WTC11 (cell line): ENCODE measurements at regions not wholly inside any gene's neighbourhood (a gene's known extent, or its start where the extent isn't known, plus 50 kb on each side); places are given as distances from the start of the nearest gene placed in this dataset.

Experiments used
- ATAC-seq: fragments of 200-7000 bp; cut with Tn5 transposase; 2 replicates; pipeline ENCODE4 v1.10.0; 2021; ENCODE audit warnings: mild to moderate bottlenecking, moderate library complexity
- CTCF ChIA-PET: fragments of 300-600 bp; sonication (Branson Sonifier 250); formaldehyde crosslinking; loops from one replicate; lab custom pipeline; 2021; ENCODE audit warnings: antibody characterized with exemption; lab: Charles Lee
- POLR2A ChIA-PET: fragments of 350-600 bp; sonication (Branson Sonifier 250); formaldehyde crosslinking; loops from one replicate; lab custom pipeline; 2021; ENCODE audit warnings: antibody characterized with exemption; lab: Charles Lee
- DNase-seq: peaks from one replicate; pipeline ENCODE4 v3.0.0; 2021; ENCODE audit warnings: low spot score
- H3K27ac Mint-ChIP-seq: 2 replicates; pipeline ENCODE4 v1.8.0; 2021; ENCODE audit warnings: mixed read lengths
- H3K27me3 Mint-ChIP-seq: 2 replicates; pipeline ENCODE4 v1.8.0; 2021; ENCODE audit warnings: low read depth, mild to moderate bottlenecking, moderate library complexity, mixed read lengths
- H3K36me3 Mint-ChIP-seq: 2 replicates; pipeline ENCODE4 v1.8.0; 2021; ENCODE audit warnings: mixed read lengths
- H3K4me1 Mint-ChIP-seq: 2 replicates; pipeline ENCODE4 v1.8.0; 2022; ENCODE audit warnings: mixed read lengths
- H3K4me3 Mint-ChIP-seq: 2 replicates; pipeline ENCODE4 v1.8.0; 2021; ENCODE audit warnings: mild to moderate bottlenecking, moderate library complexity, mixed read lengths
- H3K9me3 Mint-ChIP-seq: 2 replicates; pipeline ENCODE4 v1.8.0; 2021; ENCODE audit warnings: mixed read lengths
- ATF1 ChIP-seq: sonication (generic); formaldehyde crosslinking; IDR thresholded peaks from 2 replicates; pipeline ENCODE4 v1.8.1; 2023; ENCODE audit warnings: mild to moderate bottlenecking, moderate library complexity, missing genetic modification reagents
- CREM ChIP-seq: sonication (generic); formaldehyde crosslinking; IDR thresholded peaks from 2 replicates; pipeline ENCODE4 v1.8.1; 2022; ENCODE audit warnings: mild to moderate bottlenecking, missing genetic modification reagents, moderate library complexity
- EMX1 ChIP-seq: fragments of 250-450 bp; sonication (Bioruptor Pico); IDR thresholded peaks from 2 replicates; pipeline ENCODE4 v1.8.0; 2021; ENCODE audit warnings: mild to moderate bottlenecking
- ESRRA ChIP-seq: sonication (generic); formaldehyde crosslinking; IDR thresholded peaks from 2 replicates; pipeline ENCODE4 v1.8.1; 2022; ENCODE audit warnings: mild to moderate bottlenecking, missing genetic modification reagents, borderline replicate concordance
- FOXP4 ChIP-seq: sonication (generic); formaldehyde crosslinking; IDR thresholded peaks from 2 replicates; pipeline ENCODE4 v1.8.0; 2022; ENCODE audit warnings: mild to moderate bottlenecking, missing genetic modification reagents
- GTF2I ChIP-seq: fragments of 250-450 bp; sonication (Bioruptor Pico); conservative IDR thresholded peaks from 2 replicates; pipeline ENCODE4 v1.4.0; 2021; ENCODE audit warnings: mild to moderate bottlenecking
- IRF2 ChIP-seq: sonication (generic); formaldehyde crosslinking; IDR thresholded peaks from 2 replicates; pipeline ENCODE4 v1.8.0; 2022; ENCODE audit warnings: low read depth, missing genetic modification reagents, borderline replicate concordance
- NFATC4 ChIP-seq: fragments of 250-450 bp; sonication (Bioruptor Pico); IDR thresholded peaks from 2 replicates; pipeline ENCODE4 v1.9.0; 2021; ENCODE audit warnings: mild to moderate bottlenecking
- NR1H2 ChIP-seq: sonication (generic); formaldehyde crosslinking; IDR thresholded peaks from 2 replicates; pipeline ENCODE4 v1.9.0; 2021; ENCODE audit warnings: mild to moderate bottlenecking, moderate library complexity, missing genetic modification reagents
- NR2C2 ChIP-seq: sonication (generic); formaldehyde crosslinking; IDR thresholded peaks from 2 replicates; pipeline ENCODE4 v1.8.0; 2022; ENCODE audit warnings: mild to moderate bottlenecking, missing genetic modification reagents
- NR3C1 ChIP-seq: sonication (generic); formaldehyde crosslinking; conservative IDR thresholded peaks from 2 replicates; pipeline ENCODE4 v1.8.1; 2023; ENCODE audit warnings: low read depth, mild to moderate bottlenecking, missing genetic modification reagents
- SMAD3 ChIP-seq: sonication (generic); formaldehyde crosslinking; IDR thresholded peaks from 2 replicates; pipeline ENCODE4 v1.8.0; 2022; ENCODE audit warnings: missing genetic modification reagents, mild to moderate bottlenecking, borderline replicate concordance
- TEAD1 ChIP-seq: sonication (generic); formaldehyde crosslinking; IDR thresholded peaks from 2 replicates; pipeline ENCODE4 v1.8.0; 2022; ENCODE audit warnings: mild to moderate bottlenecking, missing genetic modification reagents
- TP53 ChIP-seq: sonication (generic); formaldehyde crosslinking; IDR thresholded peaks from 2 replicates; pipeline ENCODE4 v1.8.1; 2023; ENCODE audit warnings: mild to moderate bottlenecking, missing genetic modification reagents
- ZBTB43 ChIP-seq: sonication (generic); formaldehyde crosslinking; IDR thresholded peaks from 2 replicates; pipeline ENCODE4 v1.8.1; 2023; ENCODE audit warnings: mild to moderate bottlenecking, missing genetic modification reagents
- ZNF532 ChIP-seq: fragments of 250-450 bp; sonication (Bioruptor Pico); IDR thresholded peaks from 2 replicates; pipeline ENCODE4 v1.9.0; 2021; ENCODE audit warnings: mild to moderate bottlenecking, borderline replicate concordance
- TF ChIP-seq, protein P1 (sequence below): sonication (generic); formaldehyde crosslinking; IDR thresholded peaks from 2 replicates; pipeline ENCODE4 v1.8.1; 2023; ENCODE audit warnings: mild to moderate bottlenecking, missing genetic modification reagents, moderate library complexity
- TF ChIP-seq, protein P2 (sequence below): sonication (generic); formaldehyde crosslinking; IDR thresholded peaks from 2 replicates; pipeline ENCODE4 v1.8.0; 2022; ENCODE audit warnings: missing genetic modification reagents
- TF ChIP-seq, protein P3 (sequence below): sonication (generic); formaldehyde crosslinking; IDR thresholded peaks from 2 replicates; pipeline ENCODE4 v1.8.0; 2023; ENCODE audit warnings: missing genetic modification reagents

DNA sequence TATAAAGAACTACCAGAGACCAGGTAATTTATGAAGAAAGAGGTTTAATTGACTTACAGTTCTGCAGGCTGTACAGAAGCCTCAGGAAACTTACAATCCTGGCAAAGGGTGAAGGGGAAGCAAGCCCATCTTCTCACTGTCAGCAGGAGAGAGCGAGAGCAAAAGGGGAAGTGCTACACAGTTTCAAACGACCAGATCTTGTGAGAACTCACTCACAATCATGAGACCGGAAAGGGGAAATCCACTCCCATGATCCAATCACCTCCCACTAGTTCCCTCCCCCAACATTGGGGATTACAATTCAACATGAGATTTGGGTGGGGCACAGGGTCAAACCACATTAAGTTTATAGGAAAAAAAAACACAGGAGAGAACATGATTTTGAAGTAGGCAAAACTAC lies 222.1 kb upstream of the SHH start (continued):
- TF ChIP-seq FOXP4 (no peak), TP53 (CRISPR knock-in tag) (no peak), NFATC4 (CRISPR knock-in tag) (no peak)
- TF ChIP-seq, protein P1, sequence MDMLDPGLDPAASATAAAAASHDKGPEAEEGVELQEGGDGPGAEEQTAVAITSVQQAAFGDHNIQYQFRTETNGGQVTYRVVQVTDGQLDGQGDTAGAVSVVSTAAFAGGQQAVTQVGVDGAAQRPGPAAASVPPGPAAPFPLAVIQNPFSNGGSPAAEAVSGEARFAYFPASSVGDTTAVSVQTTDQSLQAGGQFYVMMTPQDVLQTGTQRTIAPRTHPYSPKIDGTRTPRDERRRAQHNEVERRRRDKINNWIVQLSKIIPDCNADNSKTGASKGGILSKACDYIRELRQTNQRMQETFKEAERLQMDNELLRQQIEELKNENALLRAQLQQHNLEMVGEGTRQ (CRISPR knock-in tag), result no peak
- TF ChIP-seq, all 79 proteins: peak for 0

DNA sequence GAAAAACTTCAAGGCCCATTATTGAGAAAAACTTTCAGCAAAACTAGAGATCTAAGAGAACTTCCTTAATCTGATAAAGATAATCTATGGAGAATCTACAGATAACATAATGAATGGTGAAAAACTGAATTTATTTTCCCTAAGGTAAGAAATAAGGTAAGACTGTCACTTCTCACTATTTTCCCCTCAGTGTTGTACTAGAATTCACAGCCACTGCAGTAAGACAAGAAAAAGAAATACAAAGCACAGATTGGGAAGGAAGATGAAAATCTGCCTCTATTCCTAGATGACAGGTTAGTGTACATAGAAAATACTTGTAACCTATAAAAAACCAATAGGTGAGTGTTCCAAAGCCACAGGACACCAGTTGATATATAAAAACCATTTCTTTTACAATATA lies 220.7 kb upstream of the SHH start:
- H3K4me3 Mint-ChIP-seq, result no peak overlapping the region
- H3K4me1 Mint-ChIP-seq, result no peaks in the 10 kb centered on the region
- peaks cover 58% of the 10 kb centered on the region for H3K9me3 Mint-ChIP-seq
- no peak for ATAC-seq
- H3K27ac Mint-ChIP-seq, result no peak overlapping the region
- DNase-seq, result no peak
- TF ChIP-seq NR3C1 (CRISPR knock-in tag), result no peak
- no peak for TF ChIP-seq TEAD1
- no peak for TF ChIP-seq NR1H2 (CRISPR knock-in tag)
- TF ChIP-seq, protein P2, sequence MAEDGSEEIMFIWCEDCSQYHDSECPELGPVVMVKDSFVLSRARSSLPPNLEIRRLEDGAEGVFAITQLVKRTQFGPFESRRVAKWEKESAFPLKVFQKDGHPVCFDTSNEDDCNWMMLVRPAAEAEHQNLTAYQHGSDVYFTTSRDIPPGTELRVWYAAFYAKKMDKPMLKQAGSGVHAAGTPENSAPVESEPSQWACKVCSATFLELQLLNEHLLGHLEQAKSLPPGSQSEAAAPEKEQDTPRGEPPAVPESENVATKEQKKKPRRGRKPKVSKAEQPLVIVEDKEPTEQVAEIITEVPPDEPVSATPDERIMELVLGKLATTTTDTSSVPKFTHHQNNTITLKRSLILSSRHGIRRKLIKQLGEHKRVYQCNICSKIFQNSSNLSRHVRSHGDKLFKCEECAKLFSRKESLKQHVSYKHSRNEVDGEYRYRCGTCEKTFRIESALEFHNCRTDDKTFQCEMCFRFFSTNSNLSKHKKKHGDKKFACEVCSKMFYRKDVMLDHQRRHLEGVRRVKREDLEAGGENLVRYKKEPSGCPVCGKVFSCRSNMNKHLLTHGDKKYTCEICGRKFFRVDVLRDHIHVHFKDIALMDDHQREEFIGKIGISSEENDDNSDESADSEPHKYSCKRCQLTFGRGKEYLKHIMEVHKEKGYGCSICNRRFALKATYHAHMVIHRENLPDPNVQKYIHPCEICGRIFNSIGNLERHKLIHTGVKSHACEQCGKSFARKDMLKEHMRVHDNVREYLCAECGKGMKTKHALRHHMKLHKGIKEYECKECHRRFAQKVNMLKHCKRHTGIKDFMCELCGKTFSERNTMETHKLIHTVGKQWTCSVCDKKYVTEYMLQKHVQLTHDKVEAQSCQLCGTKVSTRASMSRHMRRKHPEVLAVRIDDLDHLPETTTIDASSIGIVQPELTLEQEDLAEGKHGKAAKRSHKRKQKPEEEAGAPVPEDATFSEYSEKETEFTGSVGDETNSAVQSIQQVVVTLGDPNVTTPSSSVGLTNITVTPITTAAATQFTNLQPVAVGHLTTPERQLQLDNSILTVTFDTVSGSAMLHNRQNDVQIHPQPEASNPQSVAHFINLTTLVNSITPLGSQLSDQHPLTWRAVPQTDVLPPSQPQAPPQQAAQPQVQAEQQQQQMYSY (CRISPR knock-in tag), result no peak
- TF ChIP-seq SMAD3 (CRISPR knock-in tag), result no peak
- no peak for TF ChIP-seq ATF1 (CRISPR knock-in tag)
- no peak for TF ChIP-seq ZNF532 (CRISPR knock-in tag)
- TF ChIP-seq EMX1 (CRISPR knock-in tag), result no peak
- H3K36me3 Mint-ChIP-seq, result peaks cover 41% of the 10 kb centered on the region
- H3K27me3 Mint-ChIP-seq, result peaks cover 4% of the 10 kb centered on the region; the same call in 1 of the 2 replicates
- ChIA-PET POLR2A (no interaction called here), CTCF (no interaction called here)

DNA sequence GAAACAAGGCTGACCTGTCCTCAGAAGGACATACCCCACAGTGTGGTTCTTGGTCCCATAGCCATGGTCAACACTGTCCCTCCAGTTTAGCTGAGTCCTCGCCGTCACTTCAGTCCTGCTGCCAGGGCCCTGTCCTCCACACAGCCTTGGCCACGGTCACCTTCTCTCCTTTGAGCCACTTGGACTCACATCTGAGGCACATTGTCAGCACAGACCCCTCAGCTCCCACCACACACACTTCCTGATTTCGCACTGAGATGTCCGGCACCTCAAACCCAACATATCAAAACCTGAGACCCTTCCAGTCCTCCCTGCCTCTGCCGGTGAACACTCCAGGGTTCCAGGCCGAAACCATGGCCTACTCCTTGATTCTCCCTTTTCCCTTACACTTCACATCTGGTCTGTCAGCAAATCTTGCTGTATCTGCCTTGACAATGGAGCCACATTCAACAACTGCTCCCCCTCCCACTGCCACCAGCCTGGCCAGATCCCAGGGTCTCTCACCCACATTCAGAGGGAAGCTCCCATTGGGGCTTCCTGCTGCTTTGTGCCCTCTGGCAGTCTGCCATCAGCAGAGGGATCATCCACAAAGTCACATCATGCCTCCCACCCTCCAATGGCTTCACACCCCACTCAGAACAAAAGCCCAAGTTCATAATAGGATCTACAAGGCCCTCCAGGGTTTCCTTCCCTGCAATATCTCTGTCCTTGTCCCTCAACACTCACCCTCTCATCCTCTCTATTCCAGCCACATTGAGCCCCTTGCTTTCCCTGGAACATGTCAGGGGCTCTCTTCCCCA lies 219.6 kb upstream of the SHH start:
- DNase-seq (no peak), ATAC-seq (no peak)
- ChIA-PET POLR2A (no interaction called here), CTCF (no interaction called here)
- H3K4me3 Mint-ChIP-seq, result no peak overlapping the region
- no peak overlapping the region for H3K27ac Mint-ChIP-seq
- H3K9me3 Mint-ChIP-seq, result peaks cover 66% of the 10 kb centered on the region
- H3K4me1 Mint-ChIP-seq, result no peaks in the 10 kb centered on the region
- peaks cover 4% of the 10 kb centered on the region; the same call in 1 of the 2 replicates for H3K27me3 Mint-ChIP-seq
- peaks cover 41% of the 10 kb centered on the region for H3K36me3 Mint-ChIP-seq
- no peak for TF ChIP-seq SMAD3 (CRISPR knock-in tag)
- no peak for TF ChIP-seq NR2C2 (CRISPR knock-in tag)
- TF ChIP-seq IRF2 (CRISPR knock-in tag), result no peak
- TF ChIP-seq ESRRA (CRISPR knock-in tag), result no peak
- TF ChIP-seq, protein P3, sequence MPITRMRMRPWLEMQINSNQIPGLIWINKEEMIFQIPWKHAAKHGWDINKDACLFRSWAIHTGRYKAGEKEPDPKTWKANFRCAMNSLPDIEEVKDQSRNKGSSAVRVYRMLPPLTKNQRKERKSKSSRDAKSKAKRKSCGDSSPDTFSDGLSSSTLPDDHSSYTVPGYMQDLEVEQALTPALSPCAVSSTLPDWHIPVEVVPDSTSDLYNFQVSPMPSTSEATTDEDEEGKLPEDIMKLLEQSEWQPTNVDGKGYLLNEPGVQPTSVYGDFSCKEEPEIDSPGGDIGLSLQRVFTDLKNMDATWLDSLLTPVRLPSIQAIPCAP (CRISPR knock-in tag), result no peak
- TF ChIP-seq GTF2I (CRISPR knock-in tag), result no peak
- no peak for TF ChIP-seq NFATC4 (CRISPR knock-in tag)
- no peak for TF ChIP-seq ZBTB43
- no peak for TF ChIP-seq CREM
